ENCODE measurements at regions not wholly inside any gene's neighbourhood (a gene's known extent, or its start where the extent isn't known, plus 50 kb on each side); places are given as distances from the start of the nearest gene placed in this dataset.

- TF ChIP-seq POLR2A (IDR thresholded peaks at IDR 0.05) (no peak), CTCF (IDR thresholded peaks at IDR 0.05) (no peak)
Observed at GRCh38 chr4:11004818-11005217, 320.2 kb upstream of the CLNK start.

Measured in adrenal gland (tissue), 5 donors.